Neural progenitor cell (in vitro differentiated cells): ENCODE measurements at regions not wholly inside any gene's neighbourhood (a gene's known extent, or its start where the extent isn't known, plus 50 kb on each side); places are given as distances from the start of the nearest gene placed in this dataset.
"Not testable (repeated sequence)": the region's sequence is repeated elsewhere in the genome, so short reads cannot be mapped to it uniquely, and the experiment has no call there.

Experiments used
- DNase-seq: peaks from one replicate; pipeline ENCODE4 v3.0.0-alpha.2; 2016; ENCODE audit warnings: low spot score
- H2AFZ ChIP-seq: fragments of 200-600 bp; sonication (generic); replicated peaks from 2 replicates; pipeline ENCODE4 v1.6.1; 2016; ENCODE audit warnings: antibody characterized with exemption
- H3F3A ChIP-seq: fragments of 200-600 bp; sonication (generic); 2 replicates; pipeline ENCODE4 v1.6.1; 2016; ENCODE audit warnings: antibody characterized with exemption, low read depth
- H3K27ac ChIP-seq: fragments of 200-600 bp; sonication (generic); 2 replicates; pipeline ENCODE4 v1.5.1; 2016; ENCODE audit warnings: mild to moderate bottlenecking
- H3K27me3 ChIP-seq: fragments of 200-600 bp; sonication (generic); 2 replicates; pipeline ENCODE4 v1.6.1; 2016; ENCODE audit warnings: mild to moderate bottlenecking, moderate library complexity
- H3K36me3 ChIP-seq: fragments of 200-600 bp; sonication (generic); 2 replicates; pipeline ENCODE4 v1.5.1; 2016
- H3K4me1 ChIP-seq: fragments of 200-600 bp; sonication (generic); 2 replicates; pipeline ENCODE4 v1.6.1; 2016; ENCODE audit warnings: mixed run types
- H3K4me2 ChIP-seq: fragments of 200-600 bp; sonication (generic); 2 replicates; pipeline ENCODE4 v1.6.1; 2016
- H3K4me3 ChIP-seq: fragments of 200-600 bp; sonication (generic); 2 replicates; pipeline ENCODE4 v1.5.1; 2016
- H3K79me2 ChIP-seq: fragments of 200-600 bp; sonication (generic); 2 replicates; pipeline ENCODE4 v1.6.1; 2016; ENCODE audit warnings: low read depth
- H3K9ac ChIP-seq: fragments of 200-600 bp; sonication (generic); 2 replicates; pipeline ENCODE4 v1.6.1; 2016
- H3K9me3 ChIP-seq: fragments of 200-600 bp; sonication (generic); 2 replicates; pipeline ENCODE4 v1.5.1; 2016; ENCODE audit warnings: low read depth
- H4K20me1 ChIP-seq: fragments of 200-600 bp; sonication (generic); 2 replicates; pipeline ENCODE4 v1.6.1; 2016; ENCODE audit warnings: low read depth
- H3K27ac Mint-ChIP-seq: 3 replicates; pipeline ENCODE4 v1.8.0; 2021; ENCODE audit warnings: mixed read lengths
- H3K27me3 Mint-ChIP-seq: 2 replicates; pipeline ENCODE4 v1.8.0; 2022; ENCODE audit warnings: low read depth, mild to moderate bottlenecking, inconsistent platforms, moderate library complexity, mixed read lengths; ENCODE audit not compliant: insufficient read depth
- H3K36me3 Mint-ChIP-seq: 3 replicates; pipeline ENCODE4 v1.8.0; 2021; ENCODE audit warnings: mixed read lengths
- H3K4me1 Mint-ChIP-seq: 3 replicates; pipeline ENCODE4 v1.8.0; 2021; ENCODE audit warnings: mixed read lengths
- H3K4me3 Mint-ChIP-seq: 3 replicates; pipeline ENCODE4 v1.8.0; 2021; ENCODE audit warnings: mild to moderate bottlenecking, moderate library complexity, mixed read lengths
- H3K9me3 Mint-ChIP-seq: 3 replicates; pipeline ENCODE4 v1.8.0; 2020; ENCODE audit warnings: mixed read lengths
- CTCF ChIP-seq: fragments of 200-600 bp; sonication (generic); IDR thresholded peaks from 2 replicates; pipeline ENCODE4 v1.5.1; 2017; ENCODE audit warnings: antibody characterized with exemption, mild to moderate bottlenecking
- EZH2 ChIP-seq: fragments of 200-600 bp; sonication (generic); IDR thresholded peaks from 2 replicates; pipeline ENCODE4 v1.6.1; 2017; ENCODE audit warnings: antibody characterized with exemption, mild to moderate bottlenecking, moderate library complexity
- EZH2phosphoT487 ChIP-seq: fragments of 200-600 bp; sonication (generic); IDR thresholded peaks from 2 replicates; pipeline ENCODE4 v1.6.1; 2017; ENCODE audit warnings: antibody characterized with exemption

- Mint-ChIP-seq H3K27ac (no peak overlapping the region), H3K9me3 (no peaks in the 10 kb centered on the region), H3K4me1 (no peaks in the 10 kb centered on the region), H3K4me3 (no peak overlapping the region), H3K36me3 (no peaks in the 10 kb centered on the region), H3K27me3 (peaks cover 2% of the 10 kb centered on the region)
- no peak overlapping the region for H2AFZ ChIP-seq
- no peak overlapping the region for H3K9ac ChIP-seq
- H3F3A ChIP-seq, result no peaks in the 10 kb centered on the region
- no peaks in the 10 kb centered on the region for H4K20me1 ChIP-seq
- no peaks in the 10 kb centered on the region for H3K27me3 ChIP-seq
- H3K36me3 ChIP-seq, result no peaks in the 10 kb centered on the region
- TF ChIP-seq EZH2phosphoT487 (no peak), EZH2 (no peak), CTCF (no peak)
- H3K4me3 ChIP-seq, result no peak overlapping the region
- DNase-seq, result no peak
- H3K79me2 ChIP-seq, result no peaks in the 10 kb centered on the region
- no peaks in the 10 kb centered on the region for H3K4me1 ChIP-seq
- H3K27ac ChIP-seq, result no peak overlapping the region
- H3K9me3 ChIP-seq, result no peaks in the 10 kb centered on the region
- no peak overlapping the region for H3K4me2 ChIP-seq
Measured at GRCh38 chr2:145789636-145790035, 1269.7 kb upstream of the ZEB2 start.

- H3K4me3 Mint-ChIP-seq, H3K27ac ChIP-seq, H3F3A ChIP-seq, H3K79me2 ChIP-seq, H3K36me3 Mint-ChIP-seq, H3K9me3 Mint-ChIP-seq, H3K27ac Mint-ChIP-seq, H3K4me1 Mint-ChIP-seq, H3K9me3 ChIP-seq, H3K4me1 ChIP-seq, H3K36me3 ChIP-seq, H3K9ac ChIP-seq, H3K27me3 ChIP-seq, H3K27me3 Mint-ChIP-seq, H4K20me1 ChIP-seq, H2AFZ ChIP-seq, H3K4me2 ChIP-seq, DNase-seq, H3K4me3 ChIP-seq: not testable (repeated sequence)
Measured at GRCh38 chr2:145787597-145788361, 1267.9 kb upstream of the ZEB2 start.

- not testable (repeated sequence) for H3K27me3 ChIP-seq, H2AFZ ChIP-seq, H3K27ac Mint-ChIP-seq, H4K20me1 ChIP-seq, H3K36me3 Mint-ChIP-seq, H3K79me2 ChIP-seq, H3K4me1 Mint-ChIP-seq, H3K27ac ChIP-seq, H3K4me2 ChIP-seq, H3K4me3 ChIP-seq, H3K27me3 Mint-ChIP-seq, H3K4me3 Mint-ChIP-seq, H3K4me1 ChIP-seq, H3K9me3 ChIP-seq, H3K9ac ChIP-seq, DNase-seq, H3K9me3 Mint-ChIP-seq, H3K36me3 ChIP-seq, H3F3A ChIP-seq
Measured at GRCh38 chr2:145782607-145783006, 1262.7 kb upstream of the ZEB2 start.

GRCh38 chr2:145777914-145778313 is 1258.0 kb upstream of the ZEB2 start:
- H3K9me3 Mint-ChIP-seq, result peaks cover 7% of the 10 kb centered on the region
- no peaks in the 10 kb centered on the region for H3K36me3 Mint-ChIP-seq
- no peak for DNase-seq
- Histone ChIP-seq H3K27me3 (no peaks in the 10 kb centered on the region), H3K9ac (no peak overlapping the region), H3K9me3 (no peaks in the 10 kb centered on the region), H2AFZ (no peak overlapping the region), H4K20me1 (no peaks in the 10 kb centered on the region), H3K4me1 (no peaks in the 10 kb centered on the region), H3K79me2 (no peaks in the 10 kb centered on the region), H3K36me3 (no peaks in the 10 kb centered on the region), H3F3A (no peaks in the 10 kb centered on the region), H3K4me3 (no peak overlapping the region), H3K4me2 (no peak overlapping the region), H3K27ac (no peak overlapping the region)
- TF ChIP-seq EZH2 (no peak), CTCF (no peak), EZH2phosphoT487 (no peak)
- H3K4me3 Mint-ChIP-seq, result no peak overlapping the region
- no peak overlapping the region for H3K27ac Mint-ChIP-seq
- H3K4me1 Mint-ChIP-seq, result no peaks in the 10 kb centered on the region
- H3K27me3 Mint-ChIP-seq, result no peaks in the 10 kb centered on the region
